Activated T-cell treated with anti-CD3 and anti-CD28 coated beads for 1 hour (primary cell): ENCODE measurements at regions not wholly inside any gene's neighbourhood (a gene's known extent, or its start where the extent isn't known, plus 50 kb on each side); places are given as distances from the start of the nearest gene placed in this dataset.
"Not testable (repeated sequence)": the region's sequence is repeated elsewhere in the genome, so short reads cannot be mapped to it uniquely, and the experiment has no call there.

Experiments used
- DNase-seq: peaks from one replicate; pipeline ENCODE4 v3.0.0-alpha.2; 2020; ENCODE audit warnings: low read depth

DNA sequence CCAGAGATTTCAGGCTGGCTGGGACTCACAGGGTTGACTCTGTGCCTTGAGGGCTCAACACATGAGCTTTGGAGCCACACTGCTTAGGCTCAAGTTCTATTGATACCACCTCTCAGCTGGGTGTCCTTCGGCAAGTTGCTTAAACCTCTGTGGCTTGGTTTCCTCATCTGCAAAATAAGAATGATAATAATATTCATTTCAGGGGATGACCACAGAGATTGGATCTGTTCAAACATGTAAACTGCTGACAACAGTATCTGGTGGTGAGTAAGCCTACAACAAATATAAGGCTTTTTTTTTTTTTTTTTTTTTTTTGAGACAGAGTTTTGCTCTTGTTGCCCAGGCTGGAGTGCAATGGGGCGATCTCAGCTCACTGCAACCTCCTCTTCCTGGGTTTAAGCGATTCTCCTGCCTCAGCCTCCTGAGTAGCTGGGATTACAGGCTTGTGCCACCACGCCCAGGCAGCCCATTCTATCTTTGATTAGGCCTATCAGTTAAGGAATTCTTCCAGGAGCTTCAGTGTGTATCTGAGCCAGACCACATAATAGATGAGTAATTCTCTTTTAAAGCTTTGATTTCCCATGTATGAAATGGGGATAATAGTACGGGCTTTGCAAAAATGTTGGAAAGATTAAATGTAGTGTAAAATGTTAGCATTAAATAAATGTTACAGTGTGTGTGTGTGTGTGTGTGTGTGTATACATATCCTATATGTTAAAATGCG, 437.6 kb downstream of the PRDM2 start:
- no peak for DNase-seq

DNA sequence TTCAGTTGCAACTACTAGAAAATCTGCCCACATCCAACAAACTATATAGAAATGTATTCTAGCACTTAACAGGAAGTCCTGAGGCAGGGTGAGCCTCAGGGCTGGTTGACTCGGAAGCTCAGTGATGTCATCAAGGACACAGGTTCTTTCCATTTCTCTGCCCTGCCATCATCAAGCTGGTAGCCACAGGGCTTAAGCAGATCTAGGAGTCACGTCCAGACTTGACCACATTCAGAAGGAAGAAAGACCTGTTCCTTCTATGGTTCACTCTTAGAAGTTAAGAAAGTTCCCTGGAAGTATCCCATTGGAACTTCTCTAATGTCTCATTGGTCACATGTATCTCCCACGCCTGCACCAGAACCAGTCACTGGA, 438.1 kb downstream of the PRDM2 start:
- DNase-seq = no peak

DNA sequence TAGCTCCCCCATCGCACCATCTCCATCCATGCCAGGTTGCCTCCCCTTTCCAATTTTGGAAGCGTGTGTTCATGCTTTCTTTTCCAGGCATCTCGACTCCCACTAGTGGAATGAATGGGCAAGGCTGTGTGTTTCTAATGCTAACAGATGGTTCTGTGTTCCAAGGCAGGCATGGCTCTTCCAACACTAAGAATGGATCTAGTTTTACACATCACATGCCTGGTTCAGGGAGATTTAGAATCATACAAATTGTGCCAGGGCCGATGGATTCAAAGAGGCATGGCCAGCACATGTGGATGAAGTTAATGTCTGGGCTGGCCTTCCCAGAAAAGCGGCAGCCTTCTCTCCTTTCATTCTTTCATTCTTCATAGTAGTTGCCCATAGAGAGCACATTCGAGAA, 438.7 kb downstream of the PRDM2 start:
- no peak for DNase-seq

DNA sequence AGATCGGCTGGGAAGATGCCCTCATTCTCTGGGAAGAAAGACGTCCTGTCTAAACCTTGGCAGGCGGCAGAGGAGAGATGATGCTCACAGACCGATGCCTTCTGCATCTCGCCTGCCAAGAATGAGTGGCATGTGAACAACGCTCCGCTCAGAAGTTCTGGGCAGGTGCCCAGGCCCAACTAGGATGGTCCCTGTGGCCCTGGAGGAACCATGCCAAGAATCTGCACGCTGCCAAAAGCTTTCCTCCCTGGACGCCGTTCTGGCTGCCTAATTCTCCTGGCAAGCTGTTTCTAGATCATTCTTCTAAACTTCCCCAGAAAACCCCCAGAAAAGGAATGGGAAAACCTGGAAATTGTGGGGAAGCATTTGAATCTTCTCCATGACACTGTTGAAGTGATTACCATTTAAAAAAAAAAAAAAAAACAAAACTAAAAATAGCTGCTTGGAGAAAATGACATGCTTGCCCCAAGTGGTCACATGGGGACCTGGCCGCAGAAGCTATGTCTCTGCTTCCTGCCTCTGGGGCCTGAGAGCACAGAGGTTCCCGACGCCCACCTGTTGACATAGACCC, 440.9 kb downstream of the PRDM2 start:
- no peak for DNase-seq

DNA sequence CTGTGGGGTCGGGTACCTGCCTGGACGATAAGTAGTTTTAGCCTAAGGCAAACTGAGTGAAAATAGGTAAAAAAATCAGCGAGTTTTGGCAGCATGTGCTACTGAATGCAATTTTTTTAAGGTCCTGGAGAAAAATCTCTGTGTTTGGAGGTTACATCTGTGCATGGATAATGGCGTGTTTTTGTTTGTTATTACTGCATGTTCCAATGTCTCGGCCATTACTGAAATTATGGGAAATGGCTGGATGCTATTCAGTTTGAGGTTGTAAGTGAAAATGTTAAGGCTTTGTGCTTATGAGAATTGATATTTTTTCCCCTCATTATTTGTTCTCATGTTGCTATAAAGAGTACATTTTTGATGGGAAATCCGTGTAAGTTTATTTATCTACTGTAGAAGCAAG, 441.7 kb downstream of the PRDM2 start:
- no peak for DNase-seq

DNA sequence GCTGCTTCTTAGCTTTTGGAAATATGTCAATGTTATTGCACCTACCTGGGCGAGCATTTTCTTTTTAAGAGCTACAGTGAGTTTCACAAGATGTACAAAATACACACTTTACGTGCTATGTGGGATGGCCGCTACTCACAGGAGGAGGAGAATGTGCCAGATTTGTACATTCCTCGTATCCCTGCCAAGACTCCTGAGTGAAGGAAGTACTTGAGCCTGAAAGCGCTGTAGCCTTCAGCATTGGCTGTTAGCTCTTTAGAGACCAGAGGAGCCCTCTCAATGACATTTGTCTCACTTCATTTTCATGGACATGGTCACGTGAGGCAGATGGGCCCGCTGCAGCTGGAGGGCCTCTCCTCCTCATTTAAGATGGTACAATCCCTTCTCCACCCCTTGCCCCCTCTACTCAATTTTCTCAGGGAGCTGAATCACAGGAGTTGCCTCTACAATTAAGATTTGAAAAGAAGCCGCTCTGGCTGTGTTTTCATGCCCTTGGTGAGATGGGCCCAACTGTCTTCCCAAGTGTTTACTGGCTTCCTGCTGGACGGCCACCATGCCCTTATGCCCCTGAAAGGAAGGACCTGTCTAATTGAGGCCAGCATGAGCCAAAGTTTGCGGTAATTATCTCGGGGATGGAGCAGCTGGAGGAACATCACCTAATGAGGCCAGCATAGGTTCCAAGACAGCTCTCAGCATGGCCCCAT, 442.6 kb downstream of the PRDM2 start:
- DNase-seq = no peak

DNA sequence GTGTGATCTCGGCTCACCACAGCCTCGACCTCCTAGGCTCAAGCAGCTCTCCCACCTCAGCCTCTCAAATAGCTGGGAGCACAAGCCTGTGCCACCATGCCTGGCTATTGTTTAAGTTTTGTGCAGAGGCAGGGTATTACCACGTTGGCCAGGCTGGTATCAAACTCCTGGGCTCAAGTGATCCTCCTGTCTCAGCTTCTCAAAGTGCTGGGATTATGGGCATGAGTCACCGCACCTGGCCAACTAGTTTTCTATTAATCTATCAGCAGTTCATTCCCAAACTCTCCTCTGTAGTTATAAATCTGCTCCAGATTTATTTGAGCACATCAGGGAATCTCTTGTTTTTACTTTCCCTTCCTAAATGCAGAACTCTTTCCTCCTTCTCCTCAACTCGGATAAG, 443.8 kb downstream of the PRDM2 start:
- no peak for DNase-seq

DNA sequence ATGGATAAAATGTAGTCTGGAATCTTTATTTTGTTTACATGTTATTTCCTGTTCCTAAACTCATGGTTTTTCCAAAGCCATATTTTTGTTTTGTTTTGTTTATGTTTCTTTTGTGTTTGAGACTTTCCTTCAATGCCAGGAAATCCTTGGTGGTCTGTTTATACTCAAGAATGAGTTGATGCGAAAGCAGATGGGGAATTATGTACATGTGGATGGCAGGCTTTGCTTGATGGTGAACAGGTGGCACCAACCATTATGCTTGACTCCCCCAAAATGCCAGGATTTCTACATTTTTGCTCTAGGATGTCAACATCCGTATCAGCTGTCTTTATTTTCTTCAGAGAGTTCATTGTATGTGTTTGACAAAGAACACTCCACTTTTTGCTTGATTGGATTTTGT, 448.5 kb downstream of the PRDM2 start:
- DNase-seq = no peak

DNA sequence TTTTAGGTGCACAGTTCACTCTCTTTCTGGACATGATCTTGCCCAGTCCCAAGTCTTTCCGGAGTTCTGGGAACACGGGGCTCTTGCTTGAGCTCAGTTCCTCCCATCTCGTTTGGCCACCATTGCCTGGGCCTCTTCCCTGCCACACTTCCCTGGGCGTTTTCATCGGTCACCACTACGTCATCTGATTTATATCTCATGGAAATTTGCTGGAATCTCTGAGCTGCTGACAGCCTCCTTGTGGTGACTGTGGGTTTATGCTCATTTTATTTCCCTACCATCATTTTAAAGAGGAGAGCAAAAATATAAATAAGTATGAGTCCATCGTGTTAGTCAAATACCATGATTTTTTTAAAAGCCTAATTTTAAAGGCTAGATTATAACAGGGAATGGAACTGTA, 449.1 kb upstream of the KAZN start:
- DNase-seq = no peak

DNA sequence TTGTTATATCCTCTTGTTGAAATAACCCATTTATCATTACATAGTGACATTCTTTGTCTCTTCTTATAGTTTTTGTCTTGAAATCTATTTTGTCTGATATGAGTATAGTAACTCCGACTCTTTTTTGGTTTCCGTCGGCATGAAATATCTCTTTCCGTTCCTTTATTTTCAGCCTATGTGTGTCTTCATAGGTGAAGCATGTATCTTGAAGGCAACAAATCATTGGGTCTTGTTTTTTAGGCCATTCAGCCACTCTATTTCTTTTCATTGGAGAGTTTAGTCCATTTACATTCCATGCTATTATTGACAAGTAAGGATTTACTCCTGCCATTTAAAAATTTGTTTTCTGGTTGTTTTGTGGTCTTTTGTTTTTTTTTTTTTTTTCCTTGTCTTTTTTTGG, 441.9 kb upstream of the KAZN start:
- DNase-seq = no peak

DNA sequence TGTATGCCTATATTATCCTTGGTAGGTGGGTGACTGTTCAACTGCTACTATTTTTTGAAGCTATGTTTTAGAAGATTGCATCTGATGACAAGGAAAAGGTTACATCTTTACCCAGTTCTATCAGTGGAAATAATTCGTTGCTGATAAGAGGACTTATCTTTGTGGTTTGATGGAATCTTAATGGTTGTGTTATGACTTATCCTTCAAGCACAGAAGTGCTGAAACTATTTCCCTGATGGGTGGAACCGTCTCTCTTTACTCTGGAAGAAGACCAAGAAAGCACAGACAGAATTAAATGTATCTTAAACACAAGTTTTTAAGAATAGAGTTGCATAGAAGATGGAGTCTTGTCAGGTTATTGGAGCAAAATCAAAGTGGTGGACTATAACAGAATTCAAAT, 437.7 kb upstream of the KAZN start:
- no peak for DNase-seq

DNA sequence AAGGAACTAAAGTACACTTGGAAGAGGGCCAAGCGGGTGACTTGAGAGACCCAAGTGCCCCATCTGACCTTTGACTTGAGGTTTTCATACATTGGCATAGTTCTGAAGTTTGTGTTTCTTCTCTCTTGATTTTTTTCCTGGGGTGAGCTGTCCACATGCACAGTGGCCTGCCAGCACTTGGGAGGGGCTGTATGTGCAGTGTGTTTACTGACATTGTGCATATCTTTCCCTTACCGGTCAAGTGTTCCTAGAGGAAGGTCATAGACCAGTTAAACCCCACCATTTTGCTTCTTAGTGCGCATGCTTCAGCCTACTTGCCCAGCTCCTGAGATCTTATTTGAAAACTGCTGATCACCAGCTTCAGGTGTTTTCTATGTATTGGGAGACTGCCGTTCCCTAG, 435.2 kb upstream of the KAZN start:
- DNase-seq = no peak

DNA sequence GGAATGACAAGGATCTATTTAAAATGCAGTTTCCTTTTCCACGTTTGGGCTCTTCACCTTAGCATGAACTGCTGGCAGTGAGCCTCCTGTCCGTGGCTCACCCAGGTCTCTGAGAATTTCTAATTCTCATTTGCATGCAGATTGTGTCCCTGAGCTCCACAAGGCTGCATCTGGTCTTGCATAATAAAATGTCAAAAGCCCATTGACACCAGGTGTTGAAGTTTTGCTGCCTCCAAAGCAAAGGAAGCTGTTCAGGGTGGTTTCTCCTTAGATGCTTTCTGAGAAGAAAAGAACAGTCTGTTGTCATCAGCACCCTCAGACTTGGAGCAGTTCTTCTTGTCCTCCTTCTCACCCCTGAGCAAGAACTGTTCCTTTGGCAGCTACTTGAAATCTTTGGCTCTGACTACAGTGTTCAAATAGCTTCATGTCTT, 433.1 kb upstream of the KAZN start:
- DNase-seq = no peak

DNA sequence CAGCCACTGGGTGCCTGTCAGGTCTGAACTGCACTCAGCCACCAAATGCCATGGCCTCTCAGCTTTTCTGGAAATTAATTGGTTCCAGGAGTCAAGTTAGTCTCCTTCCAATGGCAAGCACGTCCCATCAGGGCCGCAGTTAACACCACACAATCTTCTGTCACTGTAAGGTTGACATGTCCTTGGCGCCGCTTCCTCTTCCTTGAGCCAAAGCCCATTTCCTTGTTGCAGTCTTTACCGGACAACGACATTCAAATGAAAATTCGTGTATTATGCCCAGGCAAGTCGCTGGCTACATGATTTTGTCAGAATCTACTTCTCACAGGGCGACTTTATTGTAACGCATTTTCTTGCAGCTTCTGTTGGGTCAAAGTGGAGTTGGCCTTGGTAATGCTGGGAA, 430.6 kb upstream of the KAZN start:
- no peak for DNase-seq

DNA sequence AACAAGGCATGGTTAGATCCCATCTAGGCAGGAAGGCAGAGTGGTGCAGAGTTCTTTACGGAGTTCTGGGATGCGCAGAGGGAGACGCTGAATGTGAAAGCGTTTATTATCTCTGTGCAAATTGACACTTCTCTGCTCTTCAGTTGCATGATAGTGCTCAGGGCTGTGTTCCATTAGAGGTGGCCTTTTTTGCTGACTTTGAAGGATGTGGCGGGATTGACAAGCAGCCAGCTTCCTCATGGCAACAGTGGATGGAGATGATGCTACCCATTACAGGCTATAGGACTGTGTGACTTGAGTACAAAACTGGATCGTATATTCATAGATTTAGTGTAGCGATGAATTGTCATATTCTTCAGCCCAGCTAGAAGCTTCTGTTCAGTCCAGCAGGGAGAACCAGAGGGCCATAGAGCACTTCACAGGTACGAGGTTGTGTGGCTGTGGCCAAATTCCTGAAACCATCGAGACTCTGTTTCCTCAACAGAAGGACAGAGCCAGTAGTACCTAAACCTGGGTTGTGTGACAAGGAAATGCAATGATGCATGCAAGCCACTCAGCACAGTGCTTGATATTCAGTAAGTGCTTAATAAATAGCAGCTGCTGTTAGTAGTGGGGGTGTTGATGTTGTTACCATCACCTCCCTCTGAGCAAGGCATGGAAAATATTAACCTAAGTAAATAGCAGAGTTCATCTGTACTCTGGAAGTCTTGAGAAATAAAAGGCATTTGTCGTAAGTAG, 430.0 kb upstream of the KAZN start:
- no peak for DNase-seq

DNA sequence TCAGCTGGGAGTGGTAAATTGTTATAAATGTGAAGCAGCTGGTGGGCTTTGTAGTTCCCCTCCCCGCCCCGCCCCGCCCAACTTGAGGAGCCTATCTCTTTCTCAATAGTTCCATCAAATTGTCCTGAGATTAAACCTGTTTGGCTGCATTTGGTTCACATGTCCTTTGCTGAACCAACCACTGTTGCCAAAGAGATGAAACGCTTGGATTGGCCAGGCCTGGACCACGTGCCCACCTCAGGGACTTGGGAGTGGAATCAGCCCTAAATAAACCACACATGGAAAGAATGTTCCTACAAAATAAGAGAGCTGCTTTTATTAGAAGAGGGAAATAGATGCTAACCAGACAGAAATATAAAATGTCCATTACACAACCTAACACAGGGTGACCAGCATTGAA, 424.9 kb upstream of the KAZN start:
- no peak for DNase-seq

DNA sequence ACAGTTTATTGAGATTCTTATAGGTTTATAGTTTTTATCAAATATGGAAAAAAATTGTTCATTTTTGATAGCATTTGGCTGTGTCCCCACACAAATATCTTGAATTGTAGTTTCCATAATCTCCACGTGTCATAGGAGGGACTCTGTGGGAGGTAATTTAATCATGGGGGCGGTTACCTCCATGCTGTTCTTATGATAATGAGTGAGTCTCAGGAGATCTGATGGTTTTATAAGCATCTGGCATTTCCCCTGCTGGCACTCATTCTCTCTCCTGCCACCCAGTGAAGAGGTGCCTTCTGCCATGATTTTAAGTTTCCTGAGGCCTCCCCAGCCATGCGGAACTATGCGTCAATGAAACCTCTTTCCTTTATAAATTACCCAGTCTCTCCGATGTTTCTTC, 420.6 kb upstream of the KAZN start:
- not testable (repeated sequence) for DNase-seq

DNA sequence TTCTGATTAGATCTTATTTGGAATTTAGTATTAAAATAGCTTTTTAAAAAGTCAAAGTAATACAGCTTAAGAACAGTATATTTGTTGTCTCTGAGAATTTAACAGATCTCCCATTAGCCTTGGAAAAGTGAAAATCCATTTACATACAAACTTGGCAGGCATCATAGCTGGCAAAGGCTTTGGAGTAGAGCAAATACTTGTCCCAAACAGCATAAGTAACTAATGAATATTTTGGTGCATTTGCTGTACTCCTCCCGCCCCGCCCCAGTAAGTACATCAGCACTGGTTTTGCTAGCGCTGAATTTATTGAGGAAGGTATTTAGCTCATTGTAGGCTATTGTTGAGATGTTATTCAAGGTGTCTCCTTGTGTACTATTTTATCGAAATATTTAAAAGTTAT, 417.7 kb upstream of the KAZN start:
- DNase-seq = no peak

DNA sequence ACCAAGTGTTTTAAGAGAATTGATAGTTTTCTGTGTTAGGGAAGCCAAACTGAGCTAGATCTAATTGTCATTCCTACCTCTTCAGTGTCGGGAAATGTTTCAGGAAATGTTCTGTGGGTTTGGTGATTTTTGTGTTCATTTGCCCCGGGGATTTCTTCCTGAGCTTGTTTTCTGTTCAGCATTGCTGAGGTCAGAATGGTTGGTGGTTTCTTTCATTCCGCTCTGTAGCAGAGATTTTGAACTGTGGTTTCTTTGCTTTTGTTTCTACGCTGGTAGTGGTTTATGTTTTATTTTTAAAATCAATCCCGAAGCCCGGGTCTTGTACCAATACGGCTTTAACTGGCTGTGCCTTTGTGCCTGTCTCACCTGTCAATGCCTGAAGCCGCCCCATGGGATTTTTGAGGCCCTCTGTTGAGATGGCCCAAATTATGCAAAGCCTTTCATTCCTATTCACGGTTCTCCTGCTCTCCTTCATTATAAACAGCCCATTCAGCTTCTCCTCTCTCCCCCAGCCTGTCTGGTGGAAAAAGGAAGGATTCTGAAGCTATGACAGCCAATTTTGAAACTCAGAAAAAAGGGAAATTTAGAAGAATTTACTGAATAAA, 417.2 kb upstream of the KAZN start:
- no peak for DNase-seq

DNA sequence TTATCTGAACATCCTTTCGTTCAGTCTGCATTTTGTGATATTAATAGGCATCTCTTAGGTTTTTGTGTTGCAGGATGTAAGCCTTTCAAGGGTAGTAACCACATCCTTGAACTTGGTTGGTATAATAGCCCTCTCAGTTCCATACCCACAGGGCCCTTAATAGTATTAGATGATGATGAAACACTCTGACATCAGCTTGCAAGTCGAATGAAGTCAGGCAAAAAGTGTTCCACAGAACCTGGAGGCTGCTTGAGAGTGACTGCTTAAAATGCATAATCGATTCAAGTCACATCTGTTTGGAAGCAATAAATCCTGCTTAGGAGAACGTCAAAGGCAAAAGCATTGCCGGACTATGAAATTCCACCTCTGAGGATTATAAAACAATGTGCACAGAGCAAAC, 415.6 kb upstream of the KAZN start:
- no peak for DNase-seq

DNA sequence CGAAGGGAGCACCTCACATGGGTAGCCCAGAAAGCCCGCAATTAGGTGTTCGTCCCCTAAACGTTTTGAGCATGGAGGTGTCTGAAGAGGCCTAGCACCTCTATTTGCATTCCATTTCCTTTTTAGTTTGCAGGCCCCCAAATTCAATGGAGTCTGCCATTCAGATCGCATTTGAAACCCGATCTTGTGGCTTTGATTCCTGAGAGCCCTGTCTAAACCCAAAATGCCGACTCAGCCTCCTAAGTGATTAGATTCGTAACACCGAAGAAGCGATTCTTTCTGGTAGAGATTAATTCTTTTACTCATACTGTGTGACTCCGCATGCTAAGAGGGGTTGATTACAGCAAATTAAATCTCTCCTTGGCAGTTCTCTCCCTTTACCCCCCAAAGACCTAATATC, 415.2 kb upstream of the KAZN start:
- DNase-seq = no peak

DNA sequence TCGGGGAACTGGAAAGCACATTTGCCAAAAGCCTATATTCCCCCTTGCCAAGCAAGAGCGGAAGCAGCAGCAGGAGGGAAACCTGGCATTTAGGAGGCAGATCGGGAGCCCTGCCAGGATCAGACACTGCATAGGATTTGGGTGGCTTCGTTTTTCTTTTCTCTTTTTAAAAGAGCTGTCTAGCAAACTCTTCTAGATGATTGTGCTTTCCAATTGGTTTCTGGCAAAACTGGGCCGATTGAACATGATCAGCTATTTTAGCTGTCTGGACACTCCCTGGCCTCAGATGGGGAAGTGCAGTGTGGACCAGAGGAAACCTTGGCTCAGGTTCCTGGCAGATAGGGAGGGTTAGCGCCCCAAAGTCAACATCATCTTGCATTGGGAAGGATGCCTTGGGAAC, 414.0 kb upstream of the KAZN start:
- no peak for DNase-seq

DNA sequence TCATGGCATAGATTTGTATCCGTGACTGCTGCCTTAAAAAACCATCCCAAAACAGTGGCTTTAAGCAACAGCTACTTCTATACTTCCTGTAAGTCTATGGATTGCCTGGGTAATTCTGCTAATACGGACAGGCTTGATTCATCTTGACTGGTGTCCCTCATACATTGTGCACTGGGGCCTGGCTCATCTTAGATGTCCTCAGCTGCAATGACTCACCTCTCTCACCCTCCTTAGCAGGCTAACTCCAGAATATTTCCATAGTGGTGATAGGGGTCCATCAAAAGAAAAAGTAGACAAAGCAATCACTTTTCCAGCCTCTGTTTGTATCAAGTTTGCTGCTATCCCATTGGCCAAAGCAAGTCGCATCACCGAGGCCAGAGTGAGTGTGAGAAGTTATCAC, 409.1 kb upstream of the KAZN start:
- no peak for DNase-seq
